Transverse colon (tissue), 4 donors: ENCODE measurements at regions not wholly inside any gene's neighbourhood (a gene's known extent, or its start where the extent isn't known, plus 50 kb on each side); places are given as distances from the start of the nearest gene placed in this dataset.

Source experiments
- DNase-seq: peaks from one replicate; pipeline ENCODE4 v3.0.0-alpha.2; 2019
- H3K27ac ChIP-seq, 4 donors: fragments of 200-600 bp; sonication (generic); 2 replicates each; pipeline ENCODE4 v1.5.1; 2016 to 2018; ENCODE audit warnings: inconsistent platforms in 4 of 4
- H3K27me3 ChIP-seq: fragments of 200-600 bp; sonication (generic); 2 replicates; pipeline ENCODE4 v1.5.1; 2017; ENCODE audit warnings: inconsistent platforms
- H3K36me3 ChIP-seq, 4 donors: fragments of 200-600 bp; sonication (generic); 2 replicates each; pipeline ENCODE4 v1.5.1; 2017 to 2019; ENCODE audit warnings: inconsistent platforms in 4 of 4
- H3K4me1 ChIP-seq, 4 donors: fragments of 200-600 bp; sonication (generic); 2 replicates each; pipeline ENCODE4 v1.5.1; 2017 to 2020; ENCODE audit warnings: inconsistent platforms in 4 of 4
- H3K4me3 ChIP-seq, 4 donors: fragments of 200-600 bp; sonication (generic); 1 replicate in 1 of 4; 2 replicates in 3 of 4; pipeline versions ENCODE4 v1.5.1 to v1.6.1; 2017 to 2019; ENCODE audit warnings: inconsistent platforms in 4 of 4
- H3K9me3 ChIP-seq, 2 donors: fragments of 200-600 bp; sonication (generic); 2 replicates each; pipeline ENCODE4 v1.5.1; 2017 to 2019; ENCODE audit warnings: inconsistent platforms in 2 of 2
- CTCF ChIP-seq, 5 experiments: fragments of 200-600 bp in 3 of 5; fragments of 450-650 bp in 2 of 5; sonication (generic) in 3 of 5; IDR thresholded peaks; 1 replicate in 2 of 5; 2 replicates in 3 of 5; pipeline ENCODE4 v1.5.1; 2016 to 2017; ENCODE audit warnings: antibody characterized with exemption in 5 of 5, inconsistent platforms in 3 of 5, mild to moderate bottlenecking in 2 of 5, moderate library complexity in 1 of 5
- EP300 ChIP-seq: sonication (generic); formaldehyde crosslinking; IDR thresholded peaks from one replicate; pipeline ENCODE4 v1.6.1; 2017; ENCODE audit warnings: antibody characterized with exemption, low read depth
- POLR2A ChIP-seq: fragments of 450-650 bp; IDR thresholded peaks from one replicate; pipeline ENCODE4 v1.6.1; 2016; ENCODE audit warnings: antibody characterized with exemption, mild to moderate bottlenecking, moderate library complexity
- POLR2AphosphoS5 ChIP-seq, 3 donors: sonication (generic); formaldehyde crosslinking; IDR thresholded peaks; one replicate each; pipeline ENCODE4 v1.6.1; 2016; ENCODE audit warnings: antibody characterized with exemption in 3 of 3
- whole genome bisulfite sequencing, 2 donors: methylation state at CpG; one replicate each; pipeline ENCODE4 v1.1.5; 2018; ENCODE audit warnings: low coverage in 1 of 2; 5-methylcytosine and 5-hydroxymethylcytosine counted together
- in situ Hi-C, 4 donors: fragments of 200-750 bp; cut with MboI; loops; one replicate each; pipeline versions ENCODE4 v1.15.0 to v1.15.1; 2017; ENCODE audit warnings: low sequenced_read_pairs in 3 of 4, low pct_ligation_motif_present in 1 of 4, low pct_unique_long_range_greater_than_20kb in 1 of 4
- intact Hi-C: fragments of 100-400 bp; cut with DNase I; formaldehyde crosslinking; loops from one replicate; pipeline ENCODE4 v1.15.1; 2023; ENCODE audit warnings: low total_unique reads

- H3K27me3 ChIP-seq, result no peaks in the 10 kb centered on the region
- in situ Hi-C loops (no loop called here), intact Hi-C loops (no loop called here)
- no peaks in the 10 kb centered on the region for H3K4me1 ChIP-seq
- H3K4me3 ChIP-seq, result no peak overlapping the region
- peaks cover 0 to 5% of the 10 kb centered on the region in 2 donors for H3K9me3 ChIP-seq
- no peak overlapping the region for H3K27ac ChIP-seq
- WGBS, 2 donors, result 74 to 100% methylated on average over 1 of the region's 1 CpG
- no peak for TF ChIP-seq POLR2AphosphoS5 (IDR thresholded peaks at IDR 0.05)
- no peak for TF ChIP-seq POLR2A
- TF ChIP-seq CTCF (IDR thresholded peaks at IDR 0.05), result no peak
- no peak for TF ChIP-seq EP300
- no peaks in the 10 kb centered on the region for H3K36me3 ChIP-seq
- no peak for DNase-seq
Observed at GRCh38 chr12:60529261-60529660, 933.4 kb downstream of the SLC16A7 start.

DNA sequence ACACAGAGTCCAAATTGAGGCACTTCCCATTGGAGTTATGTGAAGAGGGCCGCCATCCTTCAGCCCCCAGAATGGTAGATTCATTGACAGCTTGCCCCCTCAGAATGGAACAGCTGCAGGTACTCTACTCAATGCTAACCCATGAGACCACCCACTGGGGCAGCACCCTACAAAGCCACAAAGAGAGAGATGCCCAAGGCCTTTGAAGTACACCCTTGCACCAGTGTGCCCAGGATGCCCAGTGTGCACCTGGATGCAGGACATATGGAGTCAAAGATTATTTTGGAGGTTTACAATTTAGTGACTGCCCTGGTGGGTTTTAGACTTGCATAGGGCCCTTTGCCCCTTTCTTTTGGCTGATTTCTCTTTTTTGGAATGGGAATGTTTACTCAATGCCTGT lies 933.9 kb downstream of the SLC16A7 start:
- intact Hi-C loops, result no loop called here
- WGBS, 2 donors, result 76% methylated on average over 1 of the region's 1 CpG; no CpG with 5 or more reads in 1 of the 2 donors
- TF ChIP-seq CTCF (IDR thresholded peaks at IDR 0.05), result no peak
- TF ChIP-seq EP300, result no peak
- no peak for TF ChIP-seq POLR2A
- TF ChIP-seq POLR2AphosphoS5 (IDR thresholded peaks at IDR 0.05), result no peak

GRCh38 chr12:60535363-60535762 lies 939.5 kb downstream of the SLC16A7 start:
- Histone ChIP-seq H3K36me3 (no peaks in the 10 kb centered on the region), H3K27me3 (no peaks in the 10 kb centered on the region), H3K4me3 (no peak overlapping the region), H3K4me1 (no peaks in the 10 kb centered on the region), H3K27ac (no peak overlapping the region), H3K9me3 (no peaks in the 10 kb centered on the region)
- TF ChIP-seq POLR2AphosphoS5 (IDR thresholded peaks at IDR 0.05), result no peak
- no peak for TF ChIP-seq EP300
- TF ChIP-seq POLR2A, result no peak
- no peak for TF ChIP-seq CTCF (IDR thresholded peaks at IDR 0.05)
- no peak for DNase-seq
- intact Hi-C loops (no loop called here), in situ Hi-C loops (no loop called here)

More for the DNA sequence above, 933.9 kb downstream of the SLC16A7 start:
- H3K4me1 ChIP-seq, result no peaks in the 10 kb centered on the region
- DNase-seq, result no peak
- H3K27ac ChIP-seq, result no peak overlapping the region
- in situ Hi-C loops, result no loop called here
- no peak overlapping the region for H3K4me3 ChIP-seq
- H3K9me3 ChIP-seq, result peaks cover 0 to 5% of the 10 kb centered on the region in 2 donors
- no peaks in the 10 kb centered on the region for H3K27me3 ChIP-seq
- no peaks in the 10 kb centered on the region for H3K36me3 ChIP-seq

GRCh38 chr12:60539592-60539991 lies 943.8 kb downstream of the SLC16A7 start:
- Histone ChIP-seq H3K9me3 (no peaks in the 10 kb centered on the region), H3K4me3 (no peak overlapping the region), H3K36me3 (no peaks in the 10 kb centered on the region), H3K27me3 (no peaks in the 10 kb centered on the region), H3K27ac (no peak overlapping the region), H3K4me1 (no peaks in the 10 kb centered on the region)
- 44 to 46% methylated on average over 5 of the region's 5 CpGs for WGBS, 2 donors
- DNase-seq, result no peak
- in situ Hi-C loops, result no loop called here
- TF ChIP-seq POLR2A (no peak), EP300 (no peak), CTCF (IDR thresholded peaks at IDR 0.05) (no peak), POLR2AphosphoS5 (IDR thresholded peaks at IDR 0.05) (no peak)
- intact Hi-C loops, result no loop called here
